B cell (primary cell): ENCODE measurements at regions not wholly inside any gene's neighbourhood (a gene's known extent, or its start where the extent isn't known, plus 50 kb on each side); places are given as distances from the start of the nearest gene placed in this dataset.

ENCODE experiments used
- ATAC-seq: fragments of 200-7000 bp; cut with Tn5 transposase; one replicate; pipeline ENCODE4 v1.10.0; 2021; ENCODE audit warnings: low read depth, mild to moderate bottlenecking, moderate number of reproducible peaks, moderate library complexity
- CTCF ChIA-PET: fragments of 350-600 bp; sonication (Branson Sonifier 250); formaldehyde crosslinking; loops from one replicate; lab custom pipeline; 2021; ENCODE audit warnings: antibody characterized with exemption, inconsistent platforms; lab: Charles Lee
- POLR2A ChIA-PET: fragments of 350-600 bp; sonication (Branson Sonifier 250); formaldehyde crosslinking; loops from one replicate; lab custom pipeline; 2021; ENCODE audit warnings: antibody characterized with exemption; lab: Charles Lee
- DNase-seq: peaks from one replicate; pipeline ENCODE4 v3.0.0; 2013
- H2AFZ ChIP-seq: 2 replicates; pipeline ENCODE4 v1.6.1; 2012; ENCODE audit warnings: mild to moderate bottlenecking, low read depth, low read length; ENCODE audit not compliant: insufficient read depth, poor library complexity, severe bottlenecking
- H3K27ac ChIP-seq, 2 donors: 1 replicate in 1 of 2; 2 replicates in 1 of 2; pipeline ENCODE4 v1.5.1; 2012 to 2013; ENCODE audit warnings: low read length in 2 of 2, mild to moderate bottlenecking in 2 of 2, moderate library complexity in 1 of 2
- H3K27me3 ChIP-seq, 4 experiments: fragments of 200-600 bp in 1 of 4; sonication (generic) in 1 of 4; replicated peaks in 1 of 4; 1 replicate in 2 of 4; 2 replicates in 2 of 4; pipeline versions ENCODE4 v1.6.1 to v1.7.0; 2013 to 2016; ENCODE audit warnings: low read length in 3 of 4, mild to moderate bottlenecking in 2 of 4, mixed read lengths in 1 of 4, moderate library complexity in 1 of 4; ENCODE audit not compliant: insufficient read depth in 4 of 4, control insufficient read depth in 3 of 4; ENCODE audit errors: control extremely low read depth in 1 of 4
- H3K36me3 ChIP-seq, 2 experiments: replicated peaks in 1 of 2; 1 replicate in 1 of 2; 2 replicates in 1 of 2; pipeline versions ENCODE4 v1.6.1 to v1.7.1; 2013; ENCODE audit warnings: low read length in 1 of 2; ENCODE audit not compliant: insufficient read depth in 2 of 2, control insufficient read depth in 1 of 2; ENCODE audit errors: control extremely low read depth in 1 of 2, extremely low read depth in 1 of 2
- H3K4me1 ChIP-seq, 2 donors: fragments of 200-600 bp in 1 of 2; sonication (generic) in 1 of 2; 1 replicate in 1 of 2; 2 replicates in 1 of 2; pipeline versions ENCODE4 v1.5.1 to v1.6.1; 2013 to 2017; ENCODE audit warnings: low read length in 2 of 2; ENCODE audit not compliant: control insufficient read depth in 2 of 2, insufficient read depth in 2 of 2
- H3K4me2 ChIP-seq: replicated peaks from 2 replicates; pipeline ENCODE3; 2012; ENCODE audit warnings: mild to moderate bottlenecking, low read depth, low read length; ENCODE audit not compliant: poor library complexity, severe bottlenecking
- H3K4me3 ChIP-seq, 5 experiments: fragments of 200-600 bp in 1 of 5; sonication (generic) in 1 of 5; 1 replicate in 3 of 5; 2 replicates in 2 of 5; pipeline versions ENCODE4 v1.5.1 to v1.7.0; 2011 to 2016; ENCODE audit warnings: low read length in 4 of 5, mild to moderate bottlenecking in 4 of 5, low read depth in 2 of 5, control low read depth in 1 of 5, moderate library complexity in 1 of 5; ENCODE audit not compliant: insufficient read depth in 1 of 5; ENCODE audit errors: control extremely low read depth in 1 of 5, extremely low read depth in 1 of 5
- H3K79me2 ChIP-seq: fragments of 200-600 bp; sonication (generic); one replicate; pipeline ENCODE4 v1.6.0; 2016; ENCODE audit warnings: low read length; ENCODE audit not compliant: control insufficient read depth, insufficient read depth
- H3K9ac ChIP-seq: fragments of 200-600 bp; sonication (generic); 2 replicates; pipeline ENCODE4 v1.6.1; 2017; ENCODE audit warnings: mild to moderate bottlenecking, low read length, moderate library complexity
- H3K9me3 ChIP-seq, 3 donors: one replicate each; pipeline versions ENCODE4 v1.6.1 to v1.7.1; 2013; ENCODE audit warnings: low read length in 2 of 3; ENCODE audit not compliant: control insufficient read depth in 2 of 3, insufficient read depth in 1 of 3; ENCODE audit errors: control extremely low read depth in 1 of 3
- H4K20me1 ChIP-seq: 2 replicates; pipeline ENCODE4 v1.6.0; 2012; ENCODE audit warnings: mild to moderate bottlenecking, low read length; ENCODE audit not compliant: insufficient read depth, control insufficient read depth, poor library complexity, severe bottlenecking
- H3K27ac Mint-ChIP-seq: one replicate; pipeline ENCODE4 v1.8.0; 2021; ENCODE audit warnings: mixed read lengths
- H3K27me3 Mint-ChIP-seq: one replicate; pipeline ENCODE4 v1.8.0; 2021; ENCODE audit warnings: mixed read lengths
- H3K4me1 Mint-ChIP-seq: one replicate; pipeline ENCODE4 v1.8.0; 2021; ENCODE audit warnings: mixed read lengths
- H3K4me3 Mint-ChIP-seq: one replicate; pipeline ENCODE4 v1.8.0; 2021; ENCODE audit warnings: mixed read lengths
- H3K9me3 Mint-ChIP-seq: one replicate; pipeline ENCODE4 v1.8.0; 2022; ENCODE audit warnings: mixed read lengths; ENCODE audit not compliant: insufficient read depth
- EZH2 ChIP-seq: IDR thresholded peaks from 2 replicates; pipeline ENCODE4 v1.6.1; 2012; ENCODE audit warnings: borderline replicate concordance, low read depth, mild to moderate bottlenecking, moderate library complexity, low read length; ENCODE audit not compliant: insufficient read depth, poor library complexity, severe bottlenecking
- WGBS: methylation state at CpG from one replicate; pipeline ENCODE4 v1.1.5; 2013; ENCODE audit warnings: missing lambda C conversion rate; ENCODE audit not compliant: insufficient coverage; 5-methylcytosine and 5-hydroxymethylcytosine counted together
- intact Hi-C: fragments of 100-400 bp; cut with micrococcal nuclease; formaldehyde crosslinking; loops from one replicate; pipeline ENCODE4 v1.10.0; 2022
- TF ChIP-seq, protein P1 (sequence below): fragments of 200-600 bp; IDR thresholded peaks from one replicate; pipeline ENCODE4 v1.8.0; 2022; ENCODE audit warnings: antibody characterized with exemption, mild to moderate bottlenecking

DNA sequence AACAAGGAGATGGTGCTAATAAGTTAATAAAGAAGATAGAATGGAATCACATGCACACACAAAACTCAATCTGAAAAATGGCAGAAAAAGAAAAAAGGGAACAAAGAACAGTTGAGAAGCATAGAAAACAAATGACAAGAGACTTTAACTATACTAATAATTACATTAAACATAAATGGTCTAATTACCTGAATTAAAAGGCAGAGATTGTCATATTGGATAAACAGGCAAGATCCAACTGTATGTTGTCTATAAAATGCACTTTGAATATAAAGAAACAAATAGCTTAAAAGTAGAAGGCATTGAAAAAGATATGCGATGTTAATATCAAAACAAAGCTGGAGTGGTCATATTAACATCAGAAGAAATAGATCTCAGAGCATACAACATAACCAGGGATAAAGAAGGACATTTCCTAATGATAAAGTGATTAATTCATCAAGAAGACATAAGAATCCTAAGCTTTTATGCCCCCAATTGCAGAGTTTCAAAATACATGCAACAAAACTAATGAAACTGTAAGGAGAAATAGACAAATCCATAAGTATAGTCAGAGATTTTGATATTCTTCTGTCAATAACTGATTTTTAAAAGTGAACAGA is 293.5 kb downstream of the PTPRU start:
- WGBS = no CpG with 5 or more reads among the region's 1 CpG
- DNase-seq = no peak
- no peak for ATAC-seq
- Mint-ChIP-seq H3K4me1 (no peaks in the 10 kb centered on the region), H3K9me3 (peaks cover 16% of the 10 kb centered on the region), H3K4me3 (no peak overlapping the region), H3K27me3 (peaks cover 16% of the 10 kb centered on the region), H3K27ac (no peak overlapping the region)
- H3K9me3 ChIP-seq = peaks cover 6 to 24% (median 10%) of the 10 kb centered on the region in 3 donors
- no peaks in the 10 kb centered on the region for H3K79me2 ChIP-seq
- peaks cover 0 to 8% (median 0%) of the 10 kb centered on the region in 4 experiments for H3K27me3 ChIP-seq
- intact Hi-C loops = no loop called here
- H3K36me3 ChIP-seq = no peaks in the 10 kb centered on the region
- no peak overlapping the region for H3K27ac ChIP-seq
- no peaks in the 10 kb centered on the region for H4K20me1 ChIP-seq
- no peak overlapping the region for H2AFZ ChIP-seq
- no peak for TF ChIP-seq EZH2
- TF ChIP-seq, protein P1, sequence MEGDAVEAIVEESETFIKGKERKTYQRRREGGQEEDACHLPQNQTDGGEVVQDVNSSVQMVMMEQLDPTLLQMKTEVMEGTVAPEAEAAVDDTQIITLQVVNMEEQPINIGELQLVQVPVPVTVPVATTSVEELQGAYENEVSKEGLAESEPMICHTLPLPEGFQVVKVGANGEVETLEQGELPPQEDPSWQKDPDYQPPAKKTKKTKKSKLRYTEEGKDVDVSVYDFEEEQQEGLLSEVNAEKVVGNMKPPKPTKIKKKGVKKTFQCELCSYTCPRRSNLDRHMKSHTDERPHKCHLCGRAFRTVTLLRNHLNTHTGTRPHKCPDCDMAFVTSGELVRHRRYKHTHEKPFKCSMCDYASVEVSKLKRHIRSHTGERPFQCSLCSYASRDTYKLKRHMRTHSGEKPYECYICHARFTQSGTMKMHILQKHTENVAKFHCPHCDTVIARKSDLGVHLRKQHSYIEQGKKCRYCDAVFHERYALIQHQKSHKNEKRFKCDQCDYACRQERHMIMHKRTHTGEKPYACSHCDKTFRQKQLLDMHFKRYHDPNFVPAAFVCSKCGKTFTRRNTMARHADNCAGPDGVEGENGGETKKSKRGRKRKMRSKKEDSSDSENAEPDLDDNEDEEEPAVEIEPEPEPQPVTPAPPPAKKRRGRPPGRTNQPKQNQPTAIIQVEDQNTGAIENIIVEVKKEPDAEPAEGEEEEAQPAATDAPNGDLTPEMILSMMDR = no peak
- H3K4me2 ChIP-seq = no peak overlapping the region
- ChIA-PET CTCF (no interaction called here), POLR2A (no interaction called here)
- H3K4me1 ChIP-seq = no peaks in the 10 kb centered on the region
- no peak overlapping the region for H3K4me3 ChIP-seq
- H3K9ac ChIP-seq = no peak overlapping the region

GRCh38 chr1:29527314-29528004 is 291.1 kb downstream of the PTPRU start:
- Histone ChIP-seq H3K79me2 (no peaks in the 10 kb centered on the region), H3K27ac (no peak overlapping the region), H3K27me3 (peaks cover 0 to 8% (median 0%) of the 10 kb centered on the region in 4 experiments), H3K4me1 (no peaks in the 10 kb centered on the region), H3K9me3 (peaks cover 6 to 20% (median 10%) of the 10 kb centered on the region in 3 donors), H2AFZ (no peak overlapping the region), H3K9ac (no peak overlapping the region), H4K20me1 (no peaks in the 10 kb centered on the region), H3K4me2 (no peak overlapping the region), H3K4me3 (no peak overlapping the region), H3K36me3 (no peaks in the 10 kb centered on the region)
- CTCF ChIA-PET = no interaction called here
- Mint-ChIP-seq H3K27me3 (peaks cover 25% of the 10 kb centered on the region), H3K4me1 (no peaks in the 10 kb centered on the region), H3K4me3 (no peak overlapping the region), H3K27ac (no peak overlapping the region), H3K9me3 (peaks cover 14% of the 10 kb centered on the region)
- no peak for TF ChIP-seq EZH2
- TF ChIP-seq, protein P1 = no peak
- WGBS = 72% methylated on average over 5 of the region's 8 CpGs
- ATAC-seq (no peak), DNase-seq (no peak)
- intact Hi-C loops = no loop called here
- POLR2A ChIA-PET = no interaction called here
